Muscle of back (tissue), 3 donors: ENCODE measurements at regions not wholly inside any gene's neighbourhood (a gene's known extent, or its start where the extent isn't known, plus 50 kb on each side); places are given as distances from the start of the nearest gene placed in this dataset.

Experiments
- DNase-seq, 3 donors: peaks; one replicate each; pipeline versions ENCODE4 v3.0.0 to v3.0.0-alpha.2; 2013

- DNase-seq = no peak
Observed at GRCh38 chr2:156841321-156841720, 405.1 kb downstream of the GPD2 start.

DNA sequence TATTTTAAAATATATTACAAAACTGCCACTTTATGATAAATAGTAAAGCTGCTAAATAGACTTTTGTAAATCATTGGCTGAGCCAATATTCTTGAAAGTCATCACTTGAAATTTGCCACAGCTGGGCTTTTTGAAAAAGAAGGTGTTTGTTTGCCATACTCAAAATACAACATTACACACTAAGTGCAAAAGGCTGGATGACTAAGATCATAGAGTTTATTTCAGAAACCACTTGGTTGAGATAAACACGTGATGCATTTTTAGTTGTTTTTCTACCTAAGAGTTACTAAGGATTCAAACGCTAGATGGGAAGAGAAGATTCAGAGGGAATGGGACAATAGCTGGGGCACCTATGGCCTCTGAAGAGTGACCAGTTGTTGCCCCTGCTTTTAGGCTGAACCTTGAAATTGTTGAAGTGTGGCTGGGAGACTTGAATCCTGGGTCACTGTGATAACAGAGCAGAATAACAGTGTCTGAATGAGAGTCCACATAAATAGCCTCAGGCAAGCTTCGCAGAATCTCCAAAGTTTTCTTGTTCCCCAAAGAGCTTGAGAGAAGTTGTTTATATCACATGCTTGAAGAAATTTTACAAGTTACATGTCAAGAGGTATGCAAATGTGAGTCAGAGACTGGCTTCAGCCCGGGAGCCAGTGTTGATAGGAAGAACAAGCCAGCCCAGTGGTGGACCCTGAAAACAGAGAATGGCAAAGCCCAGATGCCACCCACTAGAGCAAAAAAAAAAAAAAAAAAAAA lies 409.8 kb downstream of the GPD2 start:
- DNase-seq = no peak

DNA sequence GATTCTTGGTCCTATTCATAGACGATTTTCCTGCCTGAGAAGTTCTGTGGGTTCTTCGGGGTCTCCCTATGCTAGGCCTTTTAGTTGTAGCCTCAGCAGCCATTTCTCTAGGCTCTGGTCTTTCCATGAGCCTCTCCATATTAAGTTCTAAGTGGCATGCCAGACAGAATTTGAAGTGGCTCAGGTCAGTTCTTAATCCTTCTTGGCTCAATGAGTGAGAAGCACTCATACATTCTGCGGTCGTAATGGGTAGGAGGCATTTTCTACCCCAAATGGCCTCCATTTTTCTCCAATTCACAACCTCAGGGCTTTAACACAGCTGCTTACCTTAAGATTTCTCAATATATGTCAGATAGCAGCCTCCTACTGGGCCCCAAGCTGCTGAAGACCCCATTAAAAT lies 405.3 kb upstream of the GALNT5 start:
- no peak for DNase-seq

DNA sequence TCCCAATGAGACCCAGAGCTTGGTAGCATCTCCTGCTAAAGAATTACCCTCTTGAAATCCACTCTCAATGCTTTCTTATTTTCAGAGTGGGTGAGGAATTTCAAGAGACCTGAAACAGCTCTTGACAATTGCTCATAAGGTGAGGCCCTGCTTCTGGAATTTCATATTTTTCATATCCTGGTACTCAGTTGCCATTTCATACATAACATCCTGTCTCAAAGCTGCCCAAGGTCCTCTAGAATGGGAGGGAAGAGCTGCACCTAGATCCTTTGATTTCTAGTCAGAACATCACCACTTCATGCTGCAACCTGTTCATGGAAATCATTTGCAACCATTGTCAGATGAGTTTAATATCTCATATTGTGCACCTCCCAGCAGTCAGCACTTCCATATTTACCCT lies 404.8 kb upstream of the GALNT5 start:
- no peak for DNase-seq

GRCh38 chr2:156864325-156864724 lies 393.2 kb upstream of the GALNT5 start:
- DNase-seq = peak in 2 of 3 donors; percentile 7 to 18

- peak in 1 of 3 donors; percentile 2 for DNase-seq
Observed at GRCh38 chr2:156864753-156865152, 392.8 kb upstream of the GALNT5 start.

- DNase-seq = no peak
Observed at GRCh38 chr2:156867201-156867600, 390.3 kb upstream of the GALNT5 start.

- no peak for DNase-seq
Observed at GRCh38 chr2:156874707-156875106, 382.8 kb upstream of the GALNT5 start.

- DNase-seq = no peak
Observed at GRCh38 chr2:156883804-156884203, 373.7 kb upstream of the GALNT5 start.

- no peak for DNase-seq
Observed at GRCh38 chr2:156884216-156884615, 373.3 kb upstream of the GALNT5 start.

DNA sequence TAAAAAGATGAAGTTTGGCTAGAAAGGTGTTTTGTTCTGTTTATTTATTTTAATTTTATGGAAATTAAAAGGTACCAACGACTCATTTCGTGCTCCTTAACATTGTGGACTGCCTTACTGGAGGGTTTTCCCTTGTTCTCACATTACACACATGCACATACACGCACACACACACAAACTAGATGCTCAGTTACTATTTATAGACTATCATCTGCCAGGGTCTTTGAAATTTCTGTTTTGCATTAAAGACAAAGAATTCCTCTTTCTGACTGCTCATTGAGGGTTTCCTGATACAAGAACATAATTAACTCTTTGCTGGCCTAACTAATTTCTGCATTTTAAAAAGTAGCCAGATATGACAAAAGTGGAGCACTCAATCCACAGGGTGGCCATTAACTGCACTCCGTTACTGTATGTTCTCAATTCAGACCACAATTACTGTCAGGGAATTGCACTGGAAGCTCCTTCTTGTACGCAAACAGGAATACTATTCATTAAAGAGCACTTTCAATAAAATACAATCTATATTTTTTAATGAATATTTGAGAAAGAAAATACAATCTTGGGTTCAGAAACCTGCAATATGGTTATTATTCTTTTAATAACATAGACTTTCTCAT lies 366.9 kb upstream of the GALNT5 start:
- peak in 2 of 3 donors; percentile 5 to 26 for DNase-seq

DNA sequence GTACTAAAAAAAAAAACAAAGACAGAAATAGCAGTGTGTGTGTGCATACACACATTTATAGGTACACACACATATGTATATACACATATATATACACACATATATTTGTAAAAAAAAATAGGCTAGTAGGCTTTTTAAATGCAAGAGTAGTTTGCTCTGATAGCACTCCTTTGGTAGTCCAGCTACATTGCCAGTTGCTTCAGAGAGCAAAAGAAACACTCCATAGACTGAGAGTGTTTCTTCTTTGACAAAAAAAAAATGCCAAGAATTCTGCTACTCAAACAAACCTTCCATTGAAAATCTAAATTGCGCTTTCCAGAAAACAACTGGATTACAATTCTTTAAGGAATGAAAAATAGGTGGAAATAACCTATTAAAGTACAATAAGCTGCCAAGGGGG lies 365.9 kb upstream of the GALNT5 start:
- DNase-seq = no peak

GRCh38 chr2:156892467-156893281 lies 364.8 kb upstream of the GALNT5 start:
- peak in 2 of 3 donors; percentile 42 to 73 for DNase-seq

- DNase-seq = no peak
Observed at GRCh38 chr2:156896294-156896693, 361.2 kb upstream of the GALNT5 start.

DNA sequence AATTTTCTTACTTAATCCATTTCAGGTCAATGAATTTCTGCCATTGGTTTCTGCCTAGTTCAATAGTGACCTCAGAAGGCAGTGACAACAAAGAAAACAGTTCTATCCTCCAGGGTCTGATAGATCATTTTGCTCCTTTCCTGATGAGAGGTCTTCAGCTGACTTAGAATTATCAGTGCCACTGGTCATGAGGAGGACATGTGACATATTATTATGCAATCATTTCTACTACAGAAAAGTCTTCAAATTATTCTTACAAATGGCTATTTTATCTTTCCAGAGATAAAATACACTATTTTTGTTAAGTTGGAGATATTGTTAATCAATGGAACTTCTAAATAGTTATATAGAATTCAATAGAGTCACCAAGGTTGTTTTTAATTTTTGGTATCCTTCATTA lies 360.0 kb upstream of the GALNT5 start:
- no peak for DNase-seq

DNA sequence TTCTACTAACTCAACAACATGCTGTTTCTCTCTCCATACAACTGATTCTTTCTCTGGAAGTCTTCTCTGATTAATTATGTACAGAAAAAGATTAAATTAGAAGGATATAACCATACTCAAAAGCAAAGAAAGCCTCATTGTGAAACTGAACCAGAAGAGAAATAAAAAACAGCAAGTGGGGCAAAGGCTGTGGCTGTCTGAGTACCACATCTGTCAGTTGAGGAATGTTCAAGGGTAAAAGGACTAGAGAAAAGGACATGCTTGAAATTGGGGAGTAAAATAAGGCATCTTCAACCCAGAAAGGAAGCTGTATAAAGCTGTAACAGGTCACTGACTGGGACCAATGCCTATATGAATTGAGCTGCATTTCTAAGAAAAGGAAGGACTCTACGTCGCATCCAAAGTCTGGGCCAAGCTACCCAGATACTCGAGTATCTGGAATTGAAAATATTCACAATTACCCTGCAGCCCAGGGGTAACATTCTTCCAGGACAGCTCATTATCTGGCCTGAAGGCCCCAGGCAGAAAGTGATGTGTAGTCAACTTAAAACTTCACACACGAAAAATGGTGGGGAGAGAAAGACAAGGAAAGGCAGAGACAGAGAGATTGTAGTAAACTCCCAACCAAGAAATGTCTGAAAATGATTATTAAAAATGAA lies 356.0 kb upstream of the GALNT5 start:
- DNase-seq = no peak

GRCh38 chr2:156903335-156903734 lies 354.2 kb upstream of the GALNT5 start:
- DNase-seq = no peak

GRCh38 chr2:156907806-156908205 lies 349.7 kb upstream of the GALNT5 start:
- no peak for DNase-seq

DNA sequence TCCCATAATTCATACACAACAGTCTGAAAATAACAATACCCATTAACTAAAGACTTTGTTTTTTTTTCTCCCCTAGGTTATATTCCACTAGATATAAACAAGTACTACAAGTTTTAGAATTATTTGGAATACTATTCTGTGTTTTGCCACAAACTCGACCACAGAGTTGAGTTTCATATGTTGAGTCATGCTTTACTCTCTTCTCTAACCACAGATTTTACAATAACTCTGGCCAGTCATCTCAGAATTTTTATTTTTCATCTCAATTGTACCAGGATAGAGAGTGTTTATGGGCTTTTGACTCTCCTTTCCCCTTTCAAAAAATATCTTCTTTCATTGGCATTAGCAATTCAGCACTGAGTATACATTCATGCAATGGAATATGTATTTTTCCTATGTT lies 348.7 kb upstream of the GALNT5 start:
- DNase-seq = peak in 1 of 3 donors; percentile 27

- DNase-seq = no peak
Observed at GRCh38 chr2:156909983-156910382, 347.5 kb upstream of the GALNT5 start.

DNA sequence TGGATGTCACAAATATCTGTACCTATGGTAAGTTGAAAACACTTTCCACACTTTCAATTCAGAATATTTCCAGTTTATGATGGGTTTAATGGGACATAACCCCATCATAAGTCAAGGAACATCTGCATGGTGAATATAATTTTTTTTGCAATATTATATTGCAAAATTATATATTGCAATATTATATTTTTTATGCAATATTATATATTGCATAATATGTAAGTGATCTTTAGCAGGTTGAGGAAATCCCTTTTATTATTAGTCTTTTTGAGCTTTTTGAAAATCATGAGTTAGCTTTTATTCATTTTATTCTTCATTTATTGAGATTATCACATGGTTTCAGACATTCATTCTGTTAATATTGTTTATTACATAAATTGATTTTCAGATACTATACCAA lies 342.2 kb upstream of the GALNT5 start:
- no peak for DNase-seq

DNA sequence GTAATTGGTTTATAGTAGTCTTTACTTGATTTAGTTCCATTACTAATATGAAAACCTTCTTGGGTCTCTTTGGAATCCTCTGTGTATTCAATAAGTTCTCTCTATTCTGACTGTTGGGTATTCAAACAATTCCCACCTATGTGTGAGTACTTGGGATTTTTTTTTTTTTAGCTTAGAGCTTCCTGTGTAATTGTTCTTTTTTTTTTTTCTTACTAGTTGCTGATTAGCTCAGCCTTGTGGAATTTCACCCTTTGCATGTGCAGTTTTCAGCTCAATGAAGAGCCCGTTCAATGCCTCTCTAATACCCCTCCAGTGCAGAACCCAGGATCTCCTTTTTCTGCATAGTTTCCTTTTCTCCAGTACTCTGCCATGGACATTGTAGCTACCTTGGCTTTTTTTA lies 339.1 kb upstream of the GALNT5 start:
- DNase-seq = no peak
